Right ventricle myocardium superior (tissue), 1 donor: ENCODE measurements at regions not wholly inside any gene's neighbourhood (a gene's known extent, or its start where the extent isn't known, plus 50 kb on each side); places are given as distances from the start of the nearest gene placed in this dataset.

Experiments used
- ATAC-seq: fragments of 200-7000 bp; cut with Tn5 transposase; one replicate; pipeline ENCODE4 v1.9.1; 2020; ENCODE audit warnings: mild to moderate bottlenecking; ENCODE audit not compliant: poor library complexity
- DNase-seq: peaks from one replicate; pipeline ENCODE4 v3.0.0-alpha.2; 2020
- intact Hi-C: fragments of 100-400 bp; cut with DNase I; formaldehyde crosslinking; loops from one replicate; pipeline ENCODE4 v1.11.2; 2022
- donor health status: DM: no; HTN: yes; CAD: no; lungs with severe emphysema.

- DNase-seq (no peak), ATAC-seq (no peak)
- intact Hi-C loops, result no loop called here
These were observed 73.9 kb downstream of the WNT5A start for GRCh38 chr3:55413236-55413635.

DNA sequence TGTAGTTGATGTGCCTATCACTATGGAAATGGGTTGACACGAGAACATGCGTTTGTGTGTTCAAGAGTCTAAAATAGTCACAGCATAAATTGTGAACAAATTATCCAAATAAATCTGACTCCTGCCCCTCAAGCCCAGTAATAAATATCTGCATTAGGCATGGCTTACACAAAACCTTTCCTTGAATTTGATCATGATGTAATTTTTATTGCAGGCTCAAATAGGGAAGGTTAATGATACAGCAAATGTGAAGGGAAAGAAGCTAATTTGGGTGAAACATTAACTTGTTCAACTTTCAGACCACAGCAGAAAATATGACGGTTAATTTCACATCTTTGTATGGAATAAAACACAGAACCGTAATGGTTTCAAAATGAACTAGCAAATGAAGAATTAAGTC is 74.6 kb downstream of the WNT5A start:
- DNase-seq (no peak), ATAC-seq (no peak)
- intact Hi-C loops, result no loop called here

DNA sequence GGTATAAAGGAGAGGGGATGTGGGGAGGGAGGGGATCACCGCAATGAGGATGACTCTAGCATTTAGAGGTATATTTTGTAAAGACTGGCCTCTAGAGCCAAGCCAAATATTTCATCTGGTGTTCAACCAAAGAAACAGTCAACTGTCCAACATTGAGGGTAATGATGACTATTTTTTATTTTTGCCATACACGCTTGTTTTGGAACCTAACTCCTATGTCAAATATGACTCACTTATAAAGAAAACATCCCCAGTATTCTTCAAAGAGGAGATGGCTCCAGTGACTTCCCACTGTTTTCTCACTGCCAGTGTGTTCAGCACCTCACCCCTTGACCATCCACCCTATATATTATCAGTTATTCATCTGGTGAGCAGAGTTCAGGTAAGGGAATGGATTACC is 77.3 kb downstream of the WNT5A start:
- no peak for DNase-seq
- intact Hi-C loops, result no loop called here
- ATAC-seq, result no peak

- intact Hi-C loops, result no loop called here
- DNase-seq (no peak), ATAC-seq (no peak)
These were observed 78.8 kb downstream of the WNT5A start for GRCh38 chr3:55408193-55408826.

- DNase-seq (no peak), ATAC-seq (no peak)
- intact Hi-C loops, result no loop called here
These were observed 79.7 kb downstream of the WNT5A start for GRCh38 chr3:55407426-55407820.

- no peak for ATAC-seq
- intact Hi-C loops, result no loop called here
- no peak for DNase-seq
These were observed 80.2 kb downstream of the WNT5A start for GRCh38 chr3:55406696-55407425.

DNA sequence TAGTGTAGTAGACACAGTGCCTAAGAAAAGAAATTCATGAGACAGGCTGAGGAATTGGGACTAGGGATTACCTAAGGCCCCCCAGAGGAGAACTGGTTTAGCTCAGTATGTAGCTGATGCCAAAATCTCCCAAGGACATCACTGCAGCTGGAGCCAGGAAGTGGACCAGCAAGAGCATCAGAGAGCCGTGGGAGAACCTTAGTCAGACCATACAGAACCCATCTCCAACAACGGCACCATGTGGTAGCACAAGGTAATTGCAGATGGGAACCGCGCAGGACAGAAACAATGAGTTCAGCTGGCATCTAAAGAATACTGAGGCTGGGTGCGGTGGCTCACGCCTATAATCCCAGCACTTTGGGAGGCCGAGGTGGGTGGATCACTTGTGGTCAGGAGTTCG is 81.7 kb downstream of the WNT5A start:
- DNase-seq (no peak), ATAC-seq (no peak)
- intact Hi-C loops, result no loop called here

DNA sequence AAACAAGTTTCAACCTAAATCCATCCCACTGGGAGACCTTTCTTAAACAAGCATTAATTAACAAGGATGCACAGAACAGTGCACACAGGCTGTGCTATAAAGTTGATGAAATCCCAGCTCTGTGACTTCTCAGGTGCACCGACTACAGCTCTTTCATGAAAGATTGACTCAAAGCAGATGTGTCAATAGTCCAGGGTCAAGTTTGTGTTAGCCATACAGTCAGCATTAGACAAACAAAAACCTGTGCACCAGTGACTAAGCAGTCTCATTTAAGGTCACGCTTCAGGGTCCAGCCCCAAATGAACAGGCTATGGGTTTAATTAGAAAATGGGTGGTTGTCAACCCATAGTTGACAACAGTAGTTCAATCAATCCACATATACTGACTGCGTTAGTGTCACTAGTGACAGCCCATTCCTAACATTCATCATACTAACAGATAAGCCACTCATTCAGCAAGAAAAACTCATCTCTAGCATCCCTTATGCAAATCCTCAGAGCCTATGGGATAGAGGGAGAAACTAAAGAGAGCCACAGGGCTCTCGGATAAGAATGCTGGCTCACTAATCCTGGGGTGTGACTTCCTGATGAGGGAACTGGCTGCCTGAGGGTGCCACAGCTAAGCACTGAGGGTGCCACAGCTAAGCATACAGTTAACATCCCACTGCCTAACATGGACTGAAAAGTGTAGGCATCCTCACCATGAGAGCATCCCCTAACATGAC is 84.1 kb downstream of the WNT5A start:
- ATAC-seq, result no peak

GRCh38 chr3:55380561-55380960 is 106.5 kb downstream of the WNT5A start:
- ATAC-seq (no peak), DNase-seq (no peak)
- intact Hi-C loops, result no loop called here

More for the DNA sequence above, 84.1 kb downstream of the WNT5A start:
- DNase-seq, result no peak
- intact Hi-C loops, result no loop called here

- intact Hi-C loops, result no loop called here
- ATAC-seq, result no peak
- DNase-seq, result no peak
These were observed 110.3 kb downstream of the WNT5A start for GRCh38 chr3:55376753-55377347.

GRCh38 chr3:55373423-55373822 is 113.7 kb downstream of the WNT5A start:
- DNase-seq (no peak), ATAC-seq (no peak)
- intact Hi-C loops, result no loop called here

GRCh38 chr3:55370272-55370671 is 116.8 kb downstream of the WNT5A start:
- DNase-seq (no peak), ATAC-seq (no peak)
- intact Hi-C loops, result no loop called here

DNA sequence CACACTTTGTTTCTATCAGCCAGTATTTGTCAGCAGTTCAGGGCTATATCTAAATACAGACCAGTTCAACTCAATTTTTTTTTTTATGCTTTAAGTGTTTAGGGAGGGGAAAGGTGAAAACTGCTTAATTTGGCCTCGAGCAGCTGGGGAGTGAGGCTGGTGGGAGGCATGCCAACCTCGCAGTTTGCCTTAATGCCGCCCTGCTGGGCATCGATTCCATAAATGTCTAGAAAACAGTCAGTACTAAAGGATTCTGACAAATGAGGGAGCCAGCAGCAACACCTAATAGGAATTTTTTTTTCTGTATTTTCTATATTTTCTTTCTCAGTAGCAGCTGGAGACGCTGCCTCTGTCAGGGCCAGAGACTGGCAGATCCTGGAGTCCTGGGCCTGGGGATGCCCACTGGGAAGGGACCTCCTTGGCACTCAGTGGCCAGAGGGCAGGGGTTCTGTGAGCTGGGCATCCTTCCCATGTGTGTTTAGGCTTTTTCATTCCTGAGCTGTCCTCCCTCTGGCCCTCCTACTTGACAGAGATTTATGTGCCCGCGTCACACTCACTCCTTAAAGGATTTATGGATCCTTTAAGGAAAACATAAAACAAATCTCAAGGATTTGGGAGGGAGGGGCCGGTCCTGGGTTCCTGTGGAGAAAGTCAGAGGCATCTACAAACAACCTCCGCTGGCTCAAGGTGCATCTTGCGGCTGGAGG is 117.8 kb downstream of the WNT5A start:
- no peak for ATAC-seq
- intact Hi-C loops, result no loop called here

DNA sequence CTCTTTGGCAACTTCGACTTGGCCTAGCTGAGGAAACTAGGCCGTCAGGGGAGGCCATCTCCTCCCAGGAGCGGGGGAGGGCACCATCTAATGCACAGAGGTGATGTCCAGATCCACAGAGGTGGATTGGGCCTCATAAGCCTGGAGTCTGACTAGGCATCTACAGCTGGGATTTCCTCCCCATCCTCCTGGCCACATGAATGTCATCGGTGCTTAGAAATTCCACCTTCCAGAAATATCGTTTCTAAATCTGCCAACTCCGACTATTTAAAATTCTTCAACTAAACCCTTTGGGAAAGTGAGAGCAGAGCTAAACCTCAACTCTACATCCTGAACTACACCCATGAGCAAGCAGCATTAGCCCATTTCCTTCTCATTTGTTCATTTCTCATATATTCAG is 118.7 kb downstream of the WNT5A start:
- DNase-seq (no peak), ATAC-seq (no peak)
- intact Hi-C loops, result no loop called here

More for the DNA sequence above, 117.8 kb downstream of the WNT5A start:
- no peak for DNase-seq

- ATAC-seq, result no peak
- no peak for DNase-seq
- intact Hi-C loops, result no loop called here
These were observed 119.7 kb downstream of the WNT5A start for GRCh38 chr3:55367384-55367783.

DNA sequence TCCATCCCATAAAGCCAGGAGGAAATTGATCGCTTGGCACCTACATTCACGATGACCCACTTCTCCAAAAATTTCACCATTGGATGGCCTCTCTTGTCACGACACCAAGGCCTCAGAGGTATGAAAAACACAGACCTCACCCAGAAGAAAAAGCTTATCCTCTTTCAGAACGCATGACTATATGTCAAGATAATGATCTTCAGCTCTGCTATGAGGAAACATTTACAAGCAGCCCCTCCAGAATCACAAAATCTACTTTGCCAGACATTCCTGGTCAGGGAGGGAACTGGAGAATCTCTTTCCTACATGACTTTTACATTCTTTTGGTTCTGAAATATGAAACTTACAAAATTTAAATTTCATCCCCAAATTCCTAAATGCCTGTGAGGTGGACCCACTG is 122.7 kb downstream of the WNT5A start:
- intact Hi-C loops, result no loop called here
- DNase-seq (no peak), ATAC-seq (no peak)

GRCh38 chr3:55362210-55362960 is 124.7 kb downstream of the WNT5A start:
- DNase-seq (no peak), ATAC-seq (no peak)
- intact Hi-C loops, result no loop called here

DNA sequence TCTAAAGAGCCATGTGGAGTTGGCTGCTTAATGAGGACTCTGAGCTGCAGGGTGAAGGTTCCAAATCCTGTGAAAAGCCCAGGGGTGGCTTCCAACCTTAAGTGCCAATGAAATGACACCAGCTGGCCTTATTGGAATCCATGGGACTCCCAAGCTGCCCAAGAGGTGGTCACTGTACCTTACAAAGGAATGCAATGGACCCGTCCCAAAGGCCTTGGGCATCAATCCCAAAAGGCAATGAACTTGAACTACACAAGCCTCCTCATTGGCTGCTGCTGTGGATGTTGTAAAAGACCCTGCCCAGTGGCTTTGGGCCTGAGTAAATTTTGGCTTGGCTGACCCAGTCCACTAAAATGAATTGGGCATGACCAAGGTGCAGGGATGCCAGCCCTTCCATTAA is 129.3 kb downstream of the WNT5A start:
- ATAC-seq (no peak), DNase-seq (no peak)
- intact Hi-C loops, result no loop called here
